ENCODE measurements at regions not wholly inside any gene's neighbourhood (a gene's known extent, or its start where the extent isn't known, plus 50 kb on each side); places are given as distances from the start of the nearest gene placed in this dataset.

DNA sequence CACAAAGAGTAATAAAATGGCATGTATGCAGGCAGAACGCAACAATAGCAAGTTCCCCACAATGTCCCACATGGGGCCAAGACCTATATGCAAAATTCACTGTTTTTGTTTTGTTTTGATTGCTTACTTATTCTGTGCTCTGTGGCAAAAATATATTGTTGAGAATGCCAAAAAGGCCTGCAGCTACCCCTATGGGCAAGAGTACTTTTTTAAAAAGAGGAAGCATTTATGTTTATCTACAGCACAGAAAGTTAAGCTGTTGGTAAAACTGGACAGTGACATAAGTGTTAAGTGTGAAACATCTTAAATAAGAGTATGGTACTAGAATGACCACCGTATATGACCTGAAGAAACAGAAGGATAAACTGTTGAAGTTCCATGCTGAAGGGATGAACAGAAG, 301.9 kb upstream of the ZC3H12C start:
- CTCF ChIA-PET, result interaction anchor here (0.6 kb wide), 1 partner anchor 629 kb away, joined by 3 read pairs; no protein-coding TSS in a partner anchor
- no peak for DNase-seq (ENCODE audit: unreplicated experiment)
- TF ChIP-seq CTCF (IDR thresholded peaks at IDR 0.05; ENCODE audit: unreplicated experiment), result no peak
- no peaks in the 10 kb centered on the region for H3K36me3 Mint-ChIP-seq (ENCODE audit: insufficient read depth, unreplicated experiment)
- H3K4me3 Mint-ChIP-seq (ENCODE audit: unreplicated experiment), result no peak overlapping the region
- H3K27me3 Mint-ChIP-seq (ENCODE audit: insufficient read depth, unreplicated experiment), result no peaks in the 10 kb centered on the region
- H3K4me1 Mint-ChIP-seq (ENCODE audit: insufficient read depth, unreplicated experiment), result no peaks in the 10 kb centered on the region
- intact Hi-C loops (cut with micrococcal nuclease), result no loop called here
- no peak overlapping the region for H3K27ac Mint-ChIP-seq (ENCODE audit: low read depth, unreplicated experiment)
- POLR2A ChIA-PET, result interaction anchor here (0.6 to 1.1 kb wide), 2 partner anchors 26 to 71 kb away, joined by 4 read pairs; no protein-coding TSS in a partner anchor
- no peaks in the 10 kb centered on the region for H3K9me3 Mint-ChIP-seq (ENCODE audit: unreplicated experiment)
- no TSS peak for BruUV-seq (replicated peaks)

- Mint-ChIP-seq H3K9me3 (ENCODE audit: unreplicated experiment) (no peaks in the 10 kb centered on the region), H3K27ac (ENCODE audit: low read depth, unreplicated experiment) (no peak overlapping the region), H3K36me3 (ENCODE audit: insufficient read depth, unreplicated experiment) (no peaks in the 10 kb centered on the region), H3K4me1 (ENCODE audit: insufficient read depth, unreplicated experiment) (no peaks in the 10 kb centered on the region), H3K4me3 (ENCODE audit: unreplicated experiment) (no peak overlapping the region), H3K27me3 (ENCODE audit: insufficient read depth, unreplicated experiment) (no peaks in the 10 kb centered on the region)
- ChIA-PET POLR2A (no interaction called here), CTCF (no interaction called here)
- BruUV-seq (replicated peaks), result no TSS peak
- no peak for TF ChIP-seq CTCF (IDR thresholded peaks at IDR 0.05; ENCODE audit: unreplicated experiment)
- DNase-seq (ENCODE audit: unreplicated experiment), result no peak
- intact Hi-C loops (cut with micrococcal nuclease), result no loop called here
Measured at GRCh38 chr11:109794501-109794900, 298.7 kb upstream of the ZC3H12C start.

DNA sequence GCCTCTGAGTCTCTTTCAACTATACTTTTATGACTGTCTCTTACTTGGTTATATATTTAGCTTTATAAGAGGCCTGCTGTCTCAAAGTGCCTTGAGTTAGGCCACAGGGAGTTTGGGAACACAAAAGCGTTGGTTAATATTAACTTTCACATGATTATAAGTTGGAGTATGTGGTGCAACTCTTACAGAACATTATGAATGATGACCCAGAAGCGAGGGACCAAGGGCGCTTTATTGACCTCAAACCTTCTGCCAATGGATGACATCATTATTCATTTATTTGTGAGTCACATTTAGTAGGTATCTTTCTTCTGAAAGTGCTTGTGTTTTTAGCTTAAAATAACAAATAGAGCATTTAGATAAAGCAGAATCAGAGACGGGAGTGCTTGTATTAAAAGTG, 298.0 kb upstream of the ZC3H12C start:
- no peaks in the 10 kb centered on the region for H3K9me3 Mint-ChIP-seq (ENCODE audit: unreplicated experiment)
- peak; percentile 6 for DNase-seq (ENCODE audit: unreplicated experiment)
- intact Hi-C loops (cut with micrococcal nuclease), result no loop called here
- H3K27me3 Mint-ChIP-seq (ENCODE audit: insufficient read depth, unreplicated experiment), result no peaks in the 10 kb centered on the region
- H3K4me3 Mint-ChIP-seq (ENCODE audit: unreplicated experiment), result no peak overlapping the region
- ChIA-PET CTCF (no interaction called here), POLR2A (interaction anchor here (0.6 to 0.7 kb wide), 2 partner anchors 624 to 975 kb away, joined by 3 to 5 read pairs; no protein-coding TSS in a partner anchor)
- no TSS peak for BruUV-seq (replicated peaks)
- no peak overlapping the region for H3K27ac Mint-ChIP-seq (ENCODE audit: low read depth, unreplicated experiment)
- no peaks in the 10 kb centered on the region for H3K4me1 Mint-ChIP-seq (ENCODE audit: insufficient read depth, unreplicated experiment)
- no peaks in the 10 kb centered on the region for H3K36me3 Mint-ChIP-seq (ENCODE audit: insufficient read depth, unreplicated experiment)
- no peak for TF ChIP-seq CTCF (IDR thresholded peaks at IDR 0.05; ENCODE audit: unreplicated experiment)

DNA sequence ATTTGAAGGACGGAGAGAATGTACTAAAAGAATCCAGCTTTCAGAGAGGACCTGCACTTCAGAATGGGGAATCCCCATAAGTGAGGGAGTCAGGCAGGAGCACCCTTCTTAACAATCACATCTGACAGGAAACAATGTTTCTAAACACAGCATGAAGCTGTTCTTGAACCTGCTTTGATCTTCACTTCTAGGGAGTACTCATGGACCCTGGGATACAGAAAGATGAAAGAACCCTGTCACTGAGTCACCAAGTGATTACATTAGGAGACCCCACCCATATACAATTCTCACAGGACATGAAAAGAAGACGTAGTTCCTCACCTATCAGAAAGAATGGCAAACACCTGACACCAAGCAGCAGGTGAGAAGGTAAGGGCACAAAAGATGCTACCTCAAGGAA, 296.9 kb upstream of the ZC3H12C start:
- H3K4me3 Mint-ChIP-seq (ENCODE audit: unreplicated experiment), result no peak overlapping the region
- intact Hi-C loops (cut with micrococcal nuclease), result no loop called here
- ChIA-PET CTCF (interaction anchor here (0.7 kb wide), 1 partner anchor 853 kb away, joined by 3 read pairs; no protein-coding TSS in a partner anchor), POLR2A (no interaction called here)
- H3K9me3 Mint-ChIP-seq (ENCODE audit: unreplicated experiment), result no peaks in the 10 kb centered on the region
- no peaks in the 10 kb centered on the region for H3K27me3 Mint-ChIP-seq (ENCODE audit: insufficient read depth, unreplicated experiment)
- no peak overlapping the region for H3K27ac Mint-ChIP-seq (ENCODE audit: low read depth, unreplicated experiment)
- TF ChIP-seq CTCF (IDR thresholded peaks at IDR 0.05; ENCODE audit: unreplicated experiment), result no peak
- H3K36me3 Mint-ChIP-seq (ENCODE audit: insufficient read depth, unreplicated experiment), result no peaks in the 10 kb centered on the region
- no peak for DNase-seq (ENCODE audit: unreplicated experiment)
- no TSS peak for BruUV-seq (replicated peaks)
- no peaks in the 10 kb centered on the region for H3K4me1 Mint-ChIP-seq (ENCODE audit: insufficient read depth, unreplicated experiment)
